Lower leg skin (tissue), 3 donors: ENCODE measurements at regions not wholly inside any gene's neighbourhood (a gene's known extent, or its start where the extent isn't known, plus 50 kb on each side); places are given as distances from the start of the nearest gene placed in this dataset.

Experiments used
- POLR2A ChIP-seq, 2 donors: fragments of 450-650 bp; IDR thresholded peaks; one replicate each; pipeline ENCODE4 v1.6.1; 2016 to 2017; ENCODE audit warnings: antibody characterized with exemption in 2 of 2, mild to moderate bottlenecking in 1 of 2, moderate library complexity in 1 of 2
- TF ChIP-seq, protein P1 (sequence below), 3 donors: fragments of 450-650 bp; IDR thresholded peaks; one replicate each; pipeline ENCODE4 v1.5.1; 2016; ENCODE audit warnings: antibody characterized with exemption in 3 of 3, mild to moderate bottlenecking in 3 of 3, moderate library complexity in 2 of 3

DNA sequence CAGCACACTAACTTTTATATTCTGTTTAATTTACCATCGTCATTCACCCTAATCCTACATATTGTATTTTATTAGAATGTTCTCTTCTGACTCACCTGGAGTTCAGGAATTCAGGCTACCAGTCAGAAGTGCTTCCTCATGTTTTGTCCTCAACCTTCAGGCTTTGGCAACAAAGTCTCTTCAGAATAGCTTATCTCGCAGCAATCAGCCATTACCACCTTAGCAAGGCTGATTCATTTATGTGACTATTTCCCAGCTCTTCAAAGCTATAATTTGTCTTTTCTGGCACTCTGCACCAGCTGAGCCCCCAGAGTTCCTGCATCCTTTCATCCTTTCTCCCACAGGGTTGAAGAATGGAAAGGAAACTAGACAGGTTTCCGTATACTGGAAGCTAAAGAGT, 365.5 kb upstream of the CDH18 start:
- no peak for TF ChIP-seq POLR2A (IDR thresholded peaks at IDR 0.05)
- TF ChIP-seq, protein P1, sequence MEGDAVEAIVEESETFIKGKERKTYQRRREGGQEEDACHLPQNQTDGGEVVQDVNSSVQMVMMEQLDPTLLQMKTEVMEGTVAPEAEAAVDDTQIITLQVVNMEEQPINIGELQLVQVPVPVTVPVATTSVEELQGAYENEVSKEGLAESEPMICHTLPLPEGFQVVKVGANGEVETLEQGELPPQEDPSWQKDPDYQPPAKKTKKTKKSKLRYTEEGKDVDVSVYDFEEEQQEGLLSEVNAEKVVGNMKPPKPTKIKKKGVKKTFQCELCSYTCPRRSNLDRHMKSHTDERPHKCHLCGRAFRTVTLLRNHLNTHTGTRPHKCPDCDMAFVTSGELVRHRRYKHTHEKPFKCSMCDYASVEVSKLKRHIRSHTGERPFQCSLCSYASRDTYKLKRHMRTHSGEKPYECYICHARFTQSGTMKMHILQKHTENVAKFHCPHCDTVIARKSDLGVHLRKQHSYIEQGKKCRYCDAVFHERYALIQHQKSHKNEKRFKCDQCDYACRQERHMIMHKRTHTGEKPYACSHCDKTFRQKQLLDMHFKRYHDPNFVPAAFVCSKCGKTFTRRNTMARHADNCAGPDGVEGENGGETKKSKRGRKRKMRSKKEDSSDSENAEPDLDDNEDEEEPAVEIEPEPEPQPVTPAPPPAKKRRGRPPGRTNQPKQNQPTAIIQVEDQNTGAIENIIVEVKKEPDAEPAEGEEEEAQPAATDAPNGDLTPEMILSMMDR (IDR thresholded peaks at IDR 0.05): no peak
